ENCODE measurements at regions not wholly inside any gene's neighbourhood (a gene's known extent, or its start where the extent isn't known, plus 50 kb on each side); places are given as distances from the start of the nearest gene placed in this dataset.

DNA sequence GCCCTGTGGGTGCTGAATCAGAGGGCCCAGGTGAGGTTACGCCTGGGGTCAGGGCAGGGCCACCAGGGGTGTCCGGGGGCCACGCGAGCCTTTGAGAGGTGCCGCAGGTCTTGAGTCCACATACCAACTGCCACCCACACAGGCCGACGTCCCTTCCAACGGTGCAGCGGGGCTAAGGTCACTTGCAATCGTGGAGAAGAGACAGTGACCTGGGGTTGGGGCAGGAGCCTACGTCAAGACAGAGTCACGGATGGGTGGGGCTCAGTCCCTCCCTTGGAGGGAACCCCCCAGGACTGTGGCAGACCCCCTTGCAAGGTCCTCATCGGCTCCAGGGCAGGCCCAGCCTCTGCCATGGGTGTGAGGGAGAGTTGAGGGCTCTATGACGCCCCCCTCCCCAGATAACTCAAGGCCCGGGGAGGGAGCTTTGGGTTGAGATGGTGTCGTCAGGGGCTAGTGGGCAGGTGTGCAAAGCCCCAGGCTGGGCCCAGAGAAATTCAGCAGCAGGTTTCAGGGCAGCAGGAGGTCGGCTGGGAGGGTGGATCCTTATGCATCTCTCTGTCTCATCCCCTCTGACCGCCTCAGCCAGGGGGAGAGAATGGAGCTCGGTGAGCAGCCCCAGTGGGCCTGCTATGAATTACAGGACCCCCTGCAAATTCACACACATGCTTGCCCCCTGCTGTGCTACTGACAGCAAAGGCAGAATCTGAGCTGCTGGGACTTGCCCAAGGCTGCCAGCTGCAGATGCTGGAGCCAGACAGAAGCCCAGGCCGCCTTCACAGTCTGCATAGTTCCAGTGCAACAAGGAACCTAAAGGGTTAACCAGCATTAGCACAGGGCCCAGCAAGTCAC is 60.0 kb downstream of the MYEOV start:
- TF ChIP-seq EZH2 (IDR thresholded peaks at IDR 0.05): no peak
- TF ChIP-seq POLR2AphosphoS5 (IDR thresholded peaks at IDR 0.05; ENCODE audit: borderline replicate concordance, low read depth, low read length): no peak

All from SK-N-MC (cell line).